GM12878 (cell line): ENCODE measurements at regions not wholly inside any gene's neighbourhood (a gene's known extent, or its start where the extent isn't known, plus 50 kb on each side); places are given as distances from the start of the nearest gene placed in this dataset.

ENCODE experiments used
- ATAC-seq: fragments of 200-7000 bp; cut with Tn5 transposase; 3 replicates; pipeline ENCODE4 v1.9.1; 2020; ENCODE audit warnings: mild to moderate bottlenecking, moderate library complexity
- BruUV-seq: library from RNA; stranded (reverse); fragments of 400-500 nt; replicated peaks from 2 replicates; lab custom pipeline; 2021; lab: Mats Ljungman, UMichigan
- CTCF ChIA-PET: fragments of 300-600 bp; sonication (Branson Sonifier 250); formaldehyde crosslinking; extraction: SDS; loops from one replicate; lab custom pipeline; 2021; ENCODE audit warnings: inconsistent platforms; lab: Yijun Ruan, JAX
- POLR2A ChIA-PET: fragments of 350-600 bp; formaldehyde crosslinking; extraction: SDS; loops from one replicate; lab custom pipeline; 2021; ENCODE audit warnings: inconsistent platforms; lab: Charles Lee
- RAD21 ChIA-PET: fragments of 300-600 bp; sonication (Branson Sonifier 250); formaldehyde crosslinking; loops from one replicate; lab custom pipeline; 2023; ENCODE audit warnings: antibody characterized with exemption; ENCODE audit not compliant: unreplicated experiment; lab: Charles Lee
- SMC1A ChIA-PET: fragments of 300-600 bp; sonication (Branson Sonifier 250); formaldehyde crosslinking; loops from one replicate; lab custom pipeline; 2023; ENCODE audit not compliant: unreplicated experiment, uncharacterized antibody; lab: Charles Lee
- DNase-seq: peaks from one replicate; pipeline ENCODE4 v3.0.0-alpha.2; 2011; ENCODE audit warnings: low read depth, low spot score
- FAIRE-seq: peaks from 3 replicates; lab custom pipeline; 2011; peaks lifted over from hg19 to GRCh38; lab: Jason Lieb, UNC
- H2AFZ ChIP-seq: 2 replicates; pipeline ENCODE4 v1.6.0; 2011; ENCODE audit warnings: low read depth, low read length, control low read depth; ENCODE audit not compliant: control insufficient read depth
- H3K27ac ChIP-seq: 2 replicates; pipeline ENCODE4 v1.5.1; 2011; ENCODE audit warnings: control low read depth; ENCODE audit not compliant: control insufficient read depth, insufficient read depth
- H3K27me3 ChIP-seq, 2 experiments: replicated peaks in 1 of 2; 2 replicates each; pipeline versions ENCODE4 v1.6.0 to v1.6.1; 2011; ENCODE audit warnings: low read length in 1 of 2; ENCODE audit not compliant: control insufficient read depth in 2 of 2, insufficient read depth in 2 of 2
- H3K36me3 ChIP-seq, 2 experiments: 2 replicates each; pipeline ENCODE4 v1.5.1; 2011; ENCODE audit warnings: low read length in 1 of 2; ENCODE audit not compliant: control insufficient read depth in 2 of 2, insufficient read depth in 2 of 2
- H3K4me1 ChIP-seq: 2 replicates; pipeline ENCODE4 v1.6.1; 2011; ENCODE audit warnings: mild to moderate bottlenecking, low read length, moderate library complexity, mixed read lengths; ENCODE audit not compliant: control insufficient read depth, insufficient read depth
- H3K4me2 ChIP-seq: 2 replicates; pipeline ENCODE4 v1.6.0; 2011; ENCODE audit warnings: control low read depth; ENCODE audit not compliant: control insufficient read depth, insufficient read depth
- H3K4me3 ChIP-seq: fragments of 200-600 bp; sonication (generic); 2 replicates; pipeline ENCODE4 v1.5.1; 2016
- H3K79me2 ChIP-seq: 2 replicates; pipeline ENCODE4 v1.6.0; 2011; ENCODE audit warnings: low read length; ENCODE audit not compliant: control insufficient read depth, insufficient read depth
- H3K9ac ChIP-seq: 2 replicates; pipeline ENCODE4 v1.8.0; 2011; ENCODE audit warnings: low read length, control low read depth, mixed read lengths; ENCODE audit not compliant: control insufficient read depth, insufficient read depth
- H3K9me3 ChIP-seq: replicated peaks from 3 replicates; pipeline ENCODE4 v1.5.1; 2011; ENCODE audit warnings: mild to moderate bottlenecking, low read length; ENCODE audit not compliant: control insufficient read depth, insufficient read depth
- H4K20me1 ChIP-seq: 2 replicates; pipeline ENCODE4 v1.6.0; 2011; ENCODE audit not compliant: control insufficient read depth, insufficient read depth
- ASH2L ChIP-seq: fragments of 300-600, 200-600 bp; sonication (generic); IDR thresholded peaks from 2 replicates; pipeline ENCODE4 v1.6.1; 2017; ENCODE audit warnings: low read depth, mild to moderate bottlenecking, borderline replicate concordance
- BRCA1 ChIP-seq: IDR thresholded peaks from 2 replicates; pipeline ENCODE4 v1.6.1; 2011; ENCODE audit warnings: low read depth, low read length, improper control_type of control experiment
- CHD2 ChIP-seq: IDR thresholded peaks from 2 replicates; pipeline ENCODE4 v1.6.1; 2011; ENCODE audit warnings: low read depth, low read length, improper control_type of control experiment, borderline replicate concordance
- E2F8 ChIP-seq: fragments of 450-650 bp; IDR thresholded peaks from 2 replicates; pipeline ENCODE4 v1.6.1; 2018; ENCODE audit warnings: mild to moderate bottlenecking, low read depth, moderate library complexity; ENCODE audit not compliant: partially characterized antibody
- HDGF ChIP-seq: fragments of 450-650 bp; IDR thresholded peaks from 2 replicates; pipeline ENCODE4 v1.6.1; 2016; ENCODE audit warnings: antibody characterized with exemption
- KDM1A ChIP-seq: fragments of 200-600 bp; sonication (generic); IDR thresholded peaks from 2 replicates; pipeline ENCODE4 v1.6.1; 2016; ENCODE audit warnings: borderline replicate concordance
- NFXL1 ChIP-seq: fragments of 450-650 bp; IDR thresholded peaks from 2 replicates; pipeline ENCODE4 v1.6.1; 2017; ENCODE audit warnings: antibody characterized with exemption, mild to moderate bottlenecking, borderline replicate concordance
- NFYB ChIP-seq: IDR thresholded peaks from 2 replicates; pipeline ENCODE4 v1.6.1; 2011; ENCODE audit warnings: low read depth, mild to moderate bottlenecking, low read length, improper control_type of control experiment, moderate library complexity; ENCODE audit not compliant: insufficient read depth
- PRDM15 ChIP-seq: fragments of 450-650 bp; formaldehyde crosslinking; IDR thresholded peaks from 2 replicates; pipeline ENCODE4 v1.4.0; 2020; ENCODE audit warnings: mild to moderate bottlenecking, moderate library complexity
- RBBP5 ChIP-seq: fragments of 200-600 bp; sonication (generic); conservative IDR thresholded peaks from 2 replicates; pipeline ENCODE4 v1.6.1; 2016
- SUZ12 ChIP-seq: fragments of 200-600 bp; sonication (generic); IDR thresholded peaks from one replicate; pipeline ENCODE4 v1.6.1; 2018; ENCODE audit warnings: antibody characterized with exemption, mild to moderate bottlenecking; ENCODE audit not compliant: unreplicated experiment
- WRNIP1 ChIP-seq: IDR thresholded peaks from 2 replicates; pipeline ENCODE4 v1.6.1; 2011; ENCODE audit warnings: low read depth, low read length, improper control_type of control experiment, borderline replicate concordance
- YBX1 ChIP-seq: fragments of 450-650 bp; IDR thresholded peaks from 2 replicates; pipeline ENCODE4 v1.6.1; 2016; ENCODE audit warnings: antibody characterized with exemption
- WGBS: methylation state at CpG from one replicate; pipeline ENCODE4 v1.1.6; 2016; ENCODE audit warnings: low lambda C conversion rate; ENCODE audit not compliant: insufficient replicate concordance, insufficient coverage; ENCODE audit errors: missing lambda C conversion rate; 5-methylcytosine and 5-hydroxymethylcytosine counted together
- in situ Hi-C: fragments of 300-500 bp; cut with MboI; formaldehyde crosslinking; loops from 9 replicates; pipeline ENCODE4 v1.14.3; 2018; ENCODE audit warnings: mixed read lengths
- intact Hi-C: fragments of 100-400 bp; cut with micrococcal nuclease; formaldehyde crosslinking; loops from one replicate; pipeline ENCODE4 v1.14.2; 2022; ENCODE audit not compliant: unreplicated experiment

GRCh38 chr1:113291777-113292602 is 98.3 kb upstream of the MAGI3 start (continued):
- TF ChIP-seq PRDM15 (CRISPR knock-in tag) = no peak
- TF ChIP-seq RBBP5 = no peak
- TF ChIP-seq, all 136 proteins: peak for 0

- Histone ChIP-seq H3K4me2 (no peak overlapping the region), H2AFZ (no peak overlapping the region), H3K4me1 (no peaks in the 10 kb centered on the region), H3K27me3 (no peaks in the 10 kb centered on the region; a peak in 1 of 4 replicates), H3K79me2 (no peaks in the 10 kb centered on the region), H3K27ac (no peak overlapping the region), H3K9me3 (no peaks in the 10 kb centered on the region), H3K36me3 (no peaks in the 10 kb centered on the region), H3K9ac (no peak overlapping the region), H4K20me1 (no peaks in the 10 kb centered on the region), H3K4me3 (no peak overlapping the region)
- ChIA-PET CTCF (no interaction called here), RAD21 (no interaction called here), POLR2A (no interaction called here), SMC1A (interaction anchor here (0.6 kb wide), 1 partner anchor 491 kb away, joined by 3 read pairs; no protein-coding TSS in a partner anchor)
- DNase-seq = no peak
- 37% methylated on average over 2 of the region's 2 CpGs for WGBS
- no TSS peak for BruUV-seq
- intact Hi-C loops = no loop called here
- no peak for ATAC-seq
- FAIRE-seq = no peak
- in situ Hi-C loops = no loop called here
- TF ChIP-seq WRNIP1 (no peak), KDM1A (no peak), BRCA1 (no peak), E2F8 (no peak), NFXL1 (no peak), CHD2 (no peak), NFYB (no peak), SUZ12 (no peak), YBX1 (no peak), ASH2L (no peak), HDGF (no peak)
These were observed 97.6 kb upstream of the MAGI3 start for GRCh38 chr1:113292603-113293255.
